ENCODE measurements at regions not wholly inside any gene's neighbourhood (a gene's known extent, or its start where the extent isn't known, plus 50 kb on each side); places are given as distances from the start of the nearest gene placed in this dataset.

- DNase-seq = peak; percentile 49
These were observed 344.7 kb downstream of the BUD13 start for GRCh38 chr11:116427903-116428637.

- no peak for DNase-seq
These were observed 345.4 kb downstream of the BUD13 start for GRCh38 chr11:116427337-116427902.

- no peak for DNase-seq
These were observed 346.0 kb downstream of the BUD13 start for GRCh38 chr11:116426761-116427160.

- DNase-seq = no peak
These were observed 348.0 kb downstream of the BUD13 start for GRCh38 chr11:116424615-116425261.

GRCh38 chr11:116422956-116423600, 349.7 kb downstream of the BUD13 start:
- no peak for DNase-seq

- DNase-seq = no peak
These were observed 350.2 kb downstream of the BUD13 start for GRCh38 chr11:116422556-116422955.

GRCh38 chr11:116421529-116422185, 351.1 kb downstream of the BUD13 start:
- no peak for DNase-seq

- DNase-seq = no peak
These were observed 351.8 kb downstream of the BUD13 start for GRCh38 chr11:116420770-116421528.

- DNase-seq = no peak
These were observed 352.8 kb downstream of the BUD13 start for GRCh38 chr11:116420030-116420429.

GRCh38 chr11:116418388-116419041, 354.3 kb downstream of the BUD13 start:
- DNase-seq = no peak

- no peak for DNase-seq
These were observed 355.9 kb downstream of the BUD13 start for GRCh38 chr11:116416852-116417251.

- DNase-seq = no peak
These were observed 357.7 kb downstream of the BUD13 start for GRCh38 chr11:116415095-116415494.

GRCh38 chr11:116414357-116414880, 358.4 kb downstream of the BUD13 start:
- DNase-seq = no peak

GRCh38 chr11:116413301-116414242, 359.2 kb downstream of the BUD13 start:
- peak; percentile 47 for DNase-seq

- DNase-seq = no peak
These were observed 360.5 kb downstream of the BUD13 start for GRCh38 chr11:116412118-116412889.

- no peak for DNase-seq
These were observed 363.5 kb downstream of the BUD13 start for GRCh38 chr11:116409238-116409637.

GRCh38 chr11:116406042-116406441, 366.7 kb downstream of the BUD13 start:
- DNase-seq = no peak

- DNase-seq = no peak
These were observed 368.4 kb downstream of the BUD13 start for GRCh38 chr11:116404462-116404798.

GRCh38 chr11:116403794-116404461, 368.9 kb downstream of the BUD13 start:
- no peak for DNase-seq
